ENCODE measurements at regions not wholly inside any gene's neighbourhood (a gene's known extent, or its start where the extent isn't known, plus 50 kb on each side); places are given as distances from the start of the nearest gene placed in this dataset.

GRCh38 chr10:43771675-43772074, 123.0 kb upstream of the ZNF32 start:
- no peak for TF ChIP-seq CTCF (IDR thresholded peaks at IDR 0.05; ENCODE audit: low read depth, low read length, missing control alignments)
- DNase-seq (ENCODE audit: low read depth), result no peak
- H3K4me3 ChIP-seq (ENCODE audit: low read depth, low read length), result no peak overlapping the region

- TF ChIP-seq CTCF (IDR thresholded peaks at IDR 0.05; ENCODE audit: low read depth, low read length, missing control alignments), result no peak
- no peak for DNase-seq (ENCODE audit: low read depth)
- no peak overlapping the region for H3K4me3 ChIP-seq (ENCODE audit: low read depth, low read length)
Observed at GRCh38 chr10:43765516-43765915, 116.8 kb upstream of the ZNF32 start.

- no peak for DNase-seq (ENCODE audit: low read depth)
- no peak for TF ChIP-seq CTCF (IDR thresholded peaks at IDR 0.05; ENCODE audit: low read depth, low read length, missing control alignments)
- H3K4me3 ChIP-seq (ENCODE audit: low read depth, low read length), result no peak overlapping the region
Observed at GRCh38 chr10:43763846-43764245, 115.2 kb upstream of the ZNF32 start.

GRCh38 chr10:43760514-43760913, 111.8 kb upstream of the ZNF32 start:
- TF ChIP-seq CTCF (IDR thresholded peaks at IDR 0.05; ENCODE audit: low read depth, low read length, missing control alignments), result no peak
- no peak for DNase-seq (ENCODE audit: low read depth)
- no peak overlapping the region for H3K4me3 ChIP-seq (ENCODE audit: low read depth, low read length)

- DNase-seq (ENCODE audit: low read depth), result no peak
- TF ChIP-seq CTCF (IDR thresholded peaks at IDR 0.05; ENCODE audit: low read depth, low read length, missing control alignments), result no peak
- no peak overlapping the region for H3K4me3 ChIP-seq (ENCODE audit: low read depth, low read length)
Observed at GRCh38 chr10:43759216-43759615, 110.5 kb upstream of the ZNF32 start.

- no peak for DNase-seq (ENCODE audit: low read depth)
- no peak overlapping the region for H3K4me3 ChIP-seq (ENCODE audit: low read depth, low read length)
- TF ChIP-seq CTCF (IDR thresholded peaks at IDR 0.05; ENCODE audit: low read depth, low read length, missing control alignments), result no peak
Observed at GRCh38 chr10:43756341-43756740, 107.7 kb upstream of the ZNF32 start.

- TF ChIP-seq CTCF (IDR thresholded peaks at IDR 0.05; ENCODE audit: low read depth, low read length, missing control alignments), result no peak
- DNase-seq (ENCODE audit: low read depth), result no peak
Observed at GRCh38 chr10:43754569-43755260, 106.0 kb upstream of the ZNF32 start.

More at GRCh38 chr10:43754569-43755260, 106.0 kb upstream of the ZNF32 start:
- no peak overlapping the region for H3K4me3 ChIP-seq (ENCODE audit: low read depth, low read length)

Data from GM12864 (cell line).